CMK (cell line): ENCODE measurements at regions not wholly inside any gene's neighbourhood (a gene's known extent, or its start where the extent isn't known, plus 50 kb on each side); places are given as distances from the start of the nearest gene placed in this dataset.
"Not testable (repeated sequence)": the region's sequence is repeated elsewhere in the genome, so short reads cannot be mapped to it uniquely, and the experiment has no call there.

Source experiments
- DNase-seq: peaks from one replicate; pipeline ENCODE4 v3.0.0-alpha.2; 2010; ENCODE audit warnings: low read depth

- not testable (repeated sequence) for DNase-seq
These were observed 51.7 kb upstream of the PAXBP1 start for GRCh38 chr21:32823296-32823695.

DNA sequence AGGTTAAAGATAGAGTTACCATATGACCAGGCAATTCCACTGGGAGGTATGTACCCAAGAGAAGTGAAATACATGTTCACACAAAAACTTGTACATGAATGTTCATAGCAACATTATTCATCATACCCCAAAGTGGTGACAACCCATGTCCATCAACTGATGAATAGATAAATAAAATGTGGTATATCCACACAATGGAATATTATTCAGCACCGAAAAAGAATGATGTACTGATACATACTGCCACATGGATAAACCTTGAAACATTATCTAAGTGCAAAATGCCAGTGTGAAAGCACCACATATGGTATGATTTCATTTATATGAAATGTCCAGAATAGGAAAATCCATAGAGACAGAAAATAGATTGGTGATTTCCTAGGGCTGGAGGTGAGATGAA is 53.4 kb upstream of the PAXBP1 start:
- no peak for DNase-seq

DNA sequence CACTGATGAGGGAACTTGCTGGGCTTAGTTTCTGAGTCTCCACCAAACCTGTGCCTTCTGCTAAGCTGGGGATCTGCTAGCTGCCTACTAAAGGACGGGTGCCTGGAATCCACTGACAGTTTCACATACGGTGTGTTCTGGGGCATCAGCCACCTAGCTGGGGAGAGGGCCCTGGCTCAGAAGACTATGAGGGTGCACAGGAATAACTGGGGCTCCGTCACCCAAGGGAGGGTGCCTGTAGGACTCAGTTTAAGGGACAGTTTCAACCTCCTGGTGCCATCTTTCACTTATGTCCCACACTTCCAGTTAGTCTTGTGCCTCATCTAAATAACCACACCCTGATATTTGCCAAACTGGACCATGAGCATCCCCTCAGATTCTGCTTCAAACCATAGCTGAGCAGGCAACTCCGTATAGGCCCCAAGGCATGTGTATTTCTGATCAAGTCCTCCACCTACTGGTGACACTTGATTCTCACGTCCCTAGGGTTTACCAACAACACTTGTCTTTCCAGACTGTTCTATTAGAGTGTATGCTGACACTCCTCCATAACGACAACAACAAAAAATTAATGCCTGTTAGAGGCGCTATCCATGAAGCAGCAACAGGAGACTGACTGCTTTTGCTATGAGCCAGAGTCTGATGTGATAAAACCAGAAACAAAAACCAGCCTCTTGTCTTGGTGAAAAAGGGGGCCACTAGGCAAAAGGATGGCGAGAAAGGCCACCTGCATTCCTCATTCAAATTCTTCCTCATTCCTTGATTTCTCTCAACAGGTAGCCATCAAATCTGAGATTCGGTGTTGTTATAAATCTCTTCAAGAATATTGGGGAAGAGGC is 55.0 kb upstream of the PAXBP1 start:
- DNase-seq, result peak; percentile 37

- no peak for DNase-seq
These were observed 57.4 kb upstream of the PAXBP1 start for GRCh38 chr21:32828908-32829307.

DNA sequence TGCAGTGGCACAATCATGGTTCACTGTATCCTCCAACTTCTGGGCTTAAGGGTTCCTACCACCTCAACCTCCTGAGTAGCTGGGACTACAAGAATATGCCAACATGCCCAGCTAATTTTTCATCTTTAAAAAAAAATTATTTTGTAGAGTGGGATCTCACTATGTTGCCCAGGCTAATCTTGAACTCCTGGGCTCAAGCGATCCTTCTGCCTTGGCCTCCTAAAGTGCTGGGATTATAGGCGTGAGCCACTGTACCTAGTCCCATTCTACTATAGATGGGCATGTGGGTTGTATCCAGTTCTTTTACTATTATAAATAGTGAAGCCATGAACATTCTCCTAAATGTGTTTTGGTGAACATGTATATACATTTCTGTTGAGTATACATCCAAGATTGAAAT is 57.9 kb upstream of the PAXBP1 start:
- DNase-seq, result no peak

DNA sequence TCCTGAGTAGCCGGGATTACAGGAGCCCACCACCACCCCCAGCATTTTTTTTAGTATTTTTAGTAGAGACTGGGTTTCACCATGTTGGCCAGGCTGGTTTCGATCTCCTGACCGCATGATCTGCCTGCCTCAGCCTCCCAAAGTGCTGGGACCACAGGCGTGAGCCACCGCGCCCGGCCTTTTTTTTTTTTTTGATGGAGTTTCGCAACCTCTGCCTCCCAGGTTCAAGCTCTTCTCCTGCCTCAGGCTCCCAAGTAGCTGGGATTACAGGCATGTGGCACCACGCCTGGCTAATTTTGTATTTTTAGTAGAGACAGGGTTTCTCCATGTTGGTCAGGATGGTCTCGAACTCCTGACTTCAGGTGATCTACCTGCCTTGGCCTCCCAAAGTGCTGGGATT is 60.2 kb upstream of the PAXBP1 start:
- not testable (repeated sequence) for DNase-seq

- DNase-seq, result no peak
These were observed 62.8 kb upstream of the PAXBP1 start for GRCh38 chr21:32834211-32834915.

- no peak for DNase-seq
These were observed 63.3 kb upstream of the PAXBP1 start for GRCh38 chr21:32834916-32835235.

DNA sequence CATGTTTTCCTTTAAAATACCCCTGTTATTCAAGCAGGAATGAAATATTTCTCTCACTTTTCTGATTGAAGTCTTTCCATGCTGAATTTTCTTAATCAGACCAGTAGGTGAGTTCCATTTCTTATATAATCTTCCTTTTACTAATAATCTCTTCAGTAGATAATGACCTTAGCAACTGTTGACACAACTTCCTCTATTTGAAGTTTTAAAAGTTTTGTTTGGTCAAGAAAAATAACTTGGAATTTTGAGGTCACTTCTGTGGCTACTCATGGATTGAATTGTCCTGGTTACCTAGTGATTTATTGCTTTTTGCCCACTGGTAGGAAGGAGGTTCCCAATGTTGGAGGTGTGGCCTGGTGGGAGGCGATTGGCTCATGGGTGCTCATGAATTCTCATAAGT is 70.6 kb upstream of the PAXBP1 start:
- DNase-seq, result no peak

DNA sequence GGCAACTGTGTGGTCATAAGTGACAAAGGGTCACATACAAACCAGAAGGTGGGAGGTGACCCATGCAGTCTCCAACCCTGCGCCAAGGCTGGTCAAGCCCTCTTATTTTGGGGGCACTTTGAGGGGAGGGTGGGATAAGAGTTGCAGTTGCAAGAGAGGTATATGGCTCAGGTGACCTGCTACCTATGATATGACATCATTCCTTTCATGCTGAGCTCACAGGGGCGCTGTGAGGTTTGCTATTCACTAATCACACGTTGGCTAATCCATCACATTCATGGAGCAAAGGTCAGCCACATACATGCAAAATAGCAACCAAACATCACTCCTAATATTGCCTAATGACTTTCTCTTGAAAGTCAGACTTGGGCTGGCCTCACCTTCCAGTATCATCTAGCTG is 72.0 kb upstream of the PAXBP1 start:
- no peak for DNase-seq

- DNase-seq, result no peak
These were observed 72.5 kb upstream of the PAXBP1 start for GRCh38 chr21:32844076-32844475.

DNA sequence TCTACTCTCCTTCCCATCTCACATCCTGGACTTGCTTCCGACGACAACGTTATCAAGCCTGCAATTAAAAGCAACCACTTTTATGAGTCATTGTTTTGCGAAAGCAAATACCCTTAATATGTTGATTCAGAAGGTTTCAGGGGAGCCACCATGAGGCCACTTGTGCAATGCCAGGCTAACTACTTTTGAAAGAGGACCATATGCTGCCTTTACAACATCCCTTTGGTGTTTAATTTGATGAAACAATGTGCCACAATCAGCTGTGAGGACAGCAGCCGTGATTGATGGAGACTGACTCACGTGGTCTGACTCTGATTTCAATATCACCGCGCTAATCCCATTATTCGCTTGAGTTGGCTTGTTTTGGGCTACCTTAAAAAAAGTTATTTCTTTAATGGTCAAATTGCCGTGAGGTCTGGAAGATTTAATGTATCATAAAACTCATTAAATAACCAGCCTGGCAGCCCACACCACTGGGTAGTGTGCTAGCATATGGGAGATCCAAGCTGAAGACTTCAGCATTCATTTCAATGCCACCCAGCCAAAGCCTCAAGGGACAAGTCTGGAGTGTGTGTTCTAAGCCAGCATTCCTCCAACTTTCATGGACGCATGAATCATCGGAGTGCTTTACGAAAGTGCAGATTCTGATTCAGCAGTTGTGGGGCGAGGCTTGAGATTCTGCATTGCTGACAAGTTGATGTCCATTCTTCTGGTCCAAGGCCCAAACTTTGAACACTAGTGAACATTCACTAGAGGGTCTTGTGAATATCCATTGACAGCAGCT is 73.3 kb upstream of the PAXBP1 start:
- no peak for DNase-seq

- DNase-seq, result no peak
These were observed 87.1 kb upstream of the PAXBP1 start for GRCh38 chr21:32858628-32859027.

DNA sequence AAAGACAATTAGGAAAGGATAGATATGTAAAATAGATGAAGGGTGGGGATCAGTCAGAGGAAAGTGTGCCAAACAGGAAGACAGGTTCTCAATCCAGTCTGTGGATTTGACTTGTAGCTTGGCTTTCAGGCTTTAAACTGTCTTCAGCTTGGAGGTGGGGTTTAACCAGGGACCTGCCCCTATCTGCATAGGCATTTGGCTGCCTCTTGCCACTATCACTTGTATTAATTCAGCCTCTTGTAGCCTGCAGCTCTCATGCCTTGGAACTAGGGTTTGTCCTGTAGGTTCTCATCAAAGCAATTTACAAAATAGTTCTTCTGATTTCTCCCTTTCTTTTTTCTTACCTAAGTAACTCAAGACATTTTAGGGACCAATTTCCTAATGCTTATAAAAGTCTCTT is 88.8 kb upstream of the PAXBP1 start:
- no peak for DNase-seq

- no peak for DNase-seq
These were observed 90.3 kb upstream of the PAXBP1 start for GRCh38 chr21:32861866-32862265.

DNA sequence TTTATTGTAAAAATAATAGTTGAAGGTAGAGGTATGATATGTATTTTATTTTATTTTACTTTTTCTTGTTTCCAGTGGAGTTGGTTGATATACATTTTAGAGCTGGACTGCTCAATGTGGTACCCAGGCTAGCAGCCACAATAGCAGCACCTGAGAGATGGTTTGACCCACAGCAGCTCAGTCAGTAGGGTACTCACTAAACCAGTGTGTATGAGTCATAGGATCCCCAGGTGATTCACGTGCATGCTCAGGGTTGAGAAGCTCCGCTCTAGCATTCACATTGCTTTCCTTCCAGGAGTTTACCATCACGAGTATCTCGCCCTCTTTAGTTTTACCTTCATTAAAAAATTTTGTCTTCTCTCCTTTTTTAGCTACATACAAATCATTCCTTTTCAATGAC is 96.0 kb upstream of the PAXBP1 start:
- DNase-seq, result no peak

DNA sequence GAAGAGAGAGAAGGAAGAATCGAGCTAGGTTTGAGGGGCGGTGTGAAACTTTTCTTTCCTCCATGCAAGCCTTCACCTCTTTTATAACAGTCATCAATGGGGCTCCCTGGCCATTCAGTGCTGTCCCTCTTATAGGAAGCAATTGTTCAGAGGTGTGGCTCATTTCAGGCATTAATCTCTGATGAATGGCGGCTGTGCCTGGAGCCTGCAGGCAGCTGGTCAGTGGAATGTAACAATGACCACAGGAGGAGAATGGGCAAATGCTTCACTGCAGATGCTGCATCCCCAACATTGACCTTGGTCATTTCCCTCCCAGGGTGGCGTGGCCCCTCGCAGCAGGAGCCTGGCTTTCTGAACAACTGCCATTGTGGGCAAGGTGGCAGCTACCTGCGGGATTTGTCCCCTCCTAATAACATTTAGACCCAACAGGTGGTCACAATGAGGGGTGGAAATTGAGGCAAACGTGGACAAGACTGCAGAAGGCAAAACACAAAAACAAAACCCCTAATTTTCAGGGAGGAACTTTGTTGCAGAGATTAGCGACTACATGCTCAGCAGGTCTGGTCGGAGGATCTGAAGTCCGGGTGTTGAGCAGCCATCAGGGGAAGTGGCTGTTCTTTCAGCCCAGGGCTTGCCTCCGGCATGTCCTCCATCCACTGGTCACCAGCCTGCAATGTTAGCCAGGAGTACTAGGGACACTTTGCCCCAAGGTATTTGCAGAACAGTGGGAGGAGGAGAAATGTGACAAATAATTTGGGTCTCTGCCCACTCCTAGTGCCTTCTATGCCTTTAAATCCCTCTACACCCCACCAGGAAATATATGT is 97.3 kb upstream of the PAXBP1 start:
- no peak for DNase-seq

- no peak for DNase-seq
These were observed 97.9 kb upstream of the PAXBP1 start for GRCh38 chr21:32869459-32869858.

- no peak for DNase-seq
These were observed 104.9 kb upstream of the PAXBP1 start for GRCh38 chr21:32876426-32876825.

- DNase-seq, result not testable (repeated sequence)
These were observed 106.3 kb upstream of the PAXBP1 start for GRCh38 chr21:32877888-32878287.

DNA sequence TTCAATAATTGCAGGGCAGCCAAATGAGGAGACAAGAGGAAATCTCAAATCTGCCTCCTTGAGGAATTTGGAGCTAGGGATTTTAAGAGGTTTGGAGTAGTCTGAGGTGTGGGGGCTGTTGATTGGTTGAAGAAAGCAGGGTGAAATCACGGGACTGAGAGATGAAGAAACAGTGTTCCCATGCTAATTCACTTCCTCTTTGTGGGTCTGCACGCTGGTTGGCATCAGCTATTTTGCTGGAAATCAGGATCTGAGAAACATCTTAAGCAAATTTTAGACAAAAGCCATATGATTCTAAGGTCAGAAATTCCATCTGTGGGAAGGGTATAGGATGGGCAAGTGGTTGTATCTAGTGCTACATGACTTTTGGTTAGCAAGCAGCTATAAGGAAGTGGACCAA is 107.1 kb upstream of the PAXBP1 start:
- DNase-seq, result no peak

- no peak for DNase-seq
These were observed 109.9 kb upstream of the PAXBP1 start for GRCh38 chr21:32881458-32881857.
